ENCODE measurements at regions not wholly inside any gene's neighbourhood (a gene's known extent, or its start where the extent isn't known, plus 50 kb on each side); places are given as distances from the start of the nearest gene placed in this dataset.
"Not testable (repeated sequence)": the region's sequence is repeated elsewhere in the genome, so short reads cannot be mapped to it uniquely, and the experiment has no call there.

GRCh38 chr5:108696951-108697715 is 50.6 kb upstream of the FER start:
- DNase-seq (ENCODE audit: low read depth in 2 of 2) = no peak

GRCh38 chr5:108696407-108696806 is 51.3 kb upstream of the FER start:
- no peak for DNase-seq (ENCODE audit: low read depth in 2 of 2)

- no peak for DNase-seq (ENCODE audit: low read depth in 2 of 2)
Observed at GRCh38 chr5:108688485-108688884, 59.2 kb upstream of the FER start.

GRCh38 chr5:108687595-108688200 is 60.0 kb upstream of the FER start:
- DNase-seq (ENCODE audit: low read depth in 2 of 2) = no peak

GRCh38 chr5:108686676-108687075 is 61.0 kb upstream of the FER start:
- no peak for DNase-seq (ENCODE audit: low read depth in 2 of 2)

- DNase-seq (ENCODE audit: low read depth in 2 of 2) = not testable (repeated sequence)
Observed at GRCh38 chr5:108685448-108686216, 62.1 kb upstream of the FER start.

GRCh38 chr5:108681079-108681921 is 66.4 kb upstream of the FER start:
- peak; percentile 56 to 67 for DNase-seq (ENCODE audit: low read depth in 2 of 2)

- DNase-seq (ENCODE audit: low read depth in 2 of 2) = no peak
Observed at GRCh38 chr5:108678091-108678490, 69.6 kb upstream of the FER start.

- no peak for DNase-seq (ENCODE audit: low read depth in 2 of 2)
Observed at GRCh38 chr5:108675736-108676135, 72.0 kb upstream of the FER start.

- no peak for DNase-seq (ENCODE audit: low read depth in 2 of 2)
Observed at GRCh38 chr5:108672639-108673038, 75.1 kb upstream of the FER start.

- DNase-seq (ENCODE audit: low read depth in 2 of 2) = no peak
Observed at GRCh38 chr5:108670591-108671289, 77.0 kb upstream of the FER start.

- no peak for DNase-seq (ENCODE audit: low read depth in 2 of 2)
Observed at GRCh38 chr5:108669462-108669861, 78.2 kb upstream of the FER start.

- peak in 1 of 2 donors; percentile 68 for DNase-seq (ENCODE audit: low read depth in 2 of 2)
Observed at GRCh38 chr5:108661590-108662219, 86.0 kb upstream of the FER start.

GRCh38 chr5:108661024-108661423 is 86.7 kb upstream of the FER start:
- peak in 1 of 2 donors; percentile 23 for DNase-seq (ENCODE audit: low read depth in 2 of 2)

GRCh38 chr5:108660291-108660690 is 87.4 kb upstream of the FER start:
- no peak for DNase-seq (ENCODE audit: low read depth in 2 of 2)

GRCh38 chr5:108659531-108659930 is 88.2 kb upstream of the FER start:
- no peak for DNase-seq (ENCODE audit: low read depth in 2 of 2)

- peak in 1 of 2 donors; percentile 16 for DNase-seq (ENCODE audit: low read depth in 2 of 2)
Observed at GRCh38 chr5:108655750-108656450, 91.8 kb upstream of the FER start.

- peak in 1 of 2 donors; percentile 37 for DNase-seq (ENCODE audit: low read depth in 2 of 2)
Observed at GRCh38 chr5:108654051-108654450, 93.6 kb upstream of the FER start.

- DNase-seq (ENCODE audit: low read depth in 2 of 2) = no peak
Observed at GRCh38 chr5:108653201-108653600, 94.5 kb upstream of the FER start.

- peak in 1 of 2 donors; percentile 87 for DNase-seq (ENCODE audit: low read depth in 2 of 2)
Observed at GRCh38 chr5:108650997-108651396, 96.7 kb upstream of the FER start.
